Activated CD8-positive, alpha-beta T cell treated with anti-CD3 and anti-CD28 coated beads for 36 hours (primary cell): ENCODE measurements at regions not wholly inside any gene's neighbourhood (a gene's known extent, or its start where the extent isn't known, plus 50 kb on each side); places are given as distances from the start of the nearest gene placed in this dataset.

Experiments
- ATAC-seq: fragments of 200-7000 bp; cut with Tn5 transposase; one replicate; pipeline ENCODE4 v1.10.0; 2021; ENCODE audit warnings: mild to moderate bottlenecking, moderate library complexity
- CTCF ChIA-PET: fragments of 350-600 bp; sonication (Branson Sonifier 250); formaldehyde crosslinking; loops from one replicate; lab custom pipeline; 2021; ENCODE audit warnings: antibody characterized with exemption; lab: Charles Lee
- POLR2A ChIA-PET: fragments of 350-600 bp; sonication (Branson Sonifier 250); formaldehyde crosslinking; loops from one replicate; lab custom pipeline; 2021; ENCODE audit warnings: antibody characterized with exemption; lab: Charles Lee
- DNase-seq: peaks from one replicate; pipeline ENCODE4 v3.0.0-alpha.2; 2020
- H3K27ac Mint-ChIP-seq: one replicate; pipeline ENCODE4 v1.8.0; 2021; ENCODE audit warnings: mild to moderate bottlenecking, mixed read lengths
- H3K27me3 Mint-ChIP-seq: one replicate; pipeline ENCODE4 v1.8.0; 2021; ENCODE audit warnings: mixed read lengths
- H3K36me3 Mint-ChIP-seq: one replicate; pipeline ENCODE4 v1.8.0; 2021; ENCODE audit warnings: low read depth, mixed read lengths
- H3K4me1 Mint-ChIP-seq: one replicate; pipeline ENCODE4 v1.8.0; 2021; ENCODE audit warnings: low read depth, mixed read lengths
- H3K4me3 Mint-ChIP-seq: one replicate; pipeline ENCODE4 v1.8.0; 2021; ENCODE audit warnings: mild to moderate bottlenecking, moderate library complexity, mixed read lengths
- H3K9me3 Mint-ChIP-seq: one replicate; pipeline ENCODE4 v1.8.0; 2021; ENCODE audit warnings: mixed read lengths
- CTCF ChIP-seq: fragments of 200-600 bp; IDR thresholded peaks from one replicate; pipeline ENCODE4 v1.8.0; 2022; ENCODE audit warnings: antibody characterized with exemption, mild to moderate bottlenecking
- intact Hi-C: fragments of 100-400 bp; cut with micrococcal nuclease; formaldehyde crosslinking; loops from one replicate; pipeline ENCODE4 v1.10.0; 2022

- DNase-seq (no peak), ATAC-seq (no peak)
- TF ChIP-seq CTCF, result no peak
- H3K27me3 Mint-ChIP-seq, result no peaks in the 10 kb centered on the region
- intact Hi-C loops, result no loop called here
- H3K9me3 Mint-ChIP-seq, result peaks cover 39% of the 10 kb centered on the region
- H3K4me3 Mint-ChIP-seq, result no peak overlapping the region
- ChIA-PET CTCF (no interaction called here), POLR2A (no interaction called here)
- H3K4me1 Mint-ChIP-seq, result peaks cover 8% of the 10 kb centered on the region
- H3K36me3 Mint-ChIP-seq, result peaks cover 23% of the 10 kb centered on the region
- H3K27ac Mint-ChIP-seq, result no peak overlapping the region
Measured at GRCh38 chrX:1767026-1767425, 152.2 kb downstream of the ASMT start.

- Mint-ChIP-seq H3K27ac (no peak overlapping the region), H3K27me3 (no peaks in the 10 kb centered on the region), H3K9me3 (peaks cover 12% of the 10 kb centered on the region), H3K36me3 (no peaks in the 10 kb centered on the region), H3K4me1 (no peaks in the 10 kb centered on the region), H3K4me3 (no peak overlapping the region)
- ATAC-seq (peak; percentile 55), DNase-seq (no peak)
- ChIA-PET POLR2A (no interaction called here), CTCF (no interaction called here)
- no peak for TF ChIP-seq CTCF
- intact Hi-C loops, result no loop called here
Measured at GRCh38 chrX:1778817-1779216, 164.0 kb downstream of the ASMT start.

GRCh38 chrX:1779626-1780025, 164.8 kb downstream of the ASMT start:
- Mint-ChIP-seq H3K27me3 (no peaks in the 10 kb centered on the region), H3K36me3 (no peaks in the 10 kb centered on the region), H3K4me1 (no peaks in the 10 kb centered on the region), H3K27ac (no peak overlapping the region), H3K4me3 (no peak overlapping the region), H3K9me3 (peaks cover 13% of the 10 kb centered on the region)
- DNase-seq, result no peak
- ChIA-PET CTCF (no interaction called here), POLR2A (no interaction called here)
- intact Hi-C loops, result no loop called here
- ATAC-seq, result no peak
- no peak for TF ChIP-seq CTCF

GRCh38 chrX:1781766-1782165, 166.9 kb downstream of the ASMT start:
- ChIA-PET POLR2A (no interaction called here), CTCF (no interaction called here)
- Mint-ChIP-seq H3K27me3 (no peaks in the 10 kb centered on the region), H3K4me3 (no peak overlapping the region), H3K36me3 (no peaks in the 10 kb centered on the region), H3K27ac (no peak overlapping the region), H3K4me1 (no peaks in the 10 kb centered on the region), H3K9me3 (peaks cover 24% of the 10 kb centered on the region)
- DNase-seq, result no peak
- intact Hi-C loops, result no loop called here
- ATAC-seq, result no peak
- TF ChIP-seq CTCF, result no peak

GRCh38 chrX:1784773-1785172, 169.9 kb downstream of the ASMT start:
- no peak overlapping the region for H3K4me3 Mint-ChIP-seq
- ChIA-PET POLR2A (no interaction called here), CTCF (no interaction called here)
- peaks cover 24% of the 10 kb centered on the region for H3K9me3 Mint-ChIP-seq
- no peaks in the 10 kb centered on the region for H3K4me1 Mint-ChIP-seq
- H3K36me3 Mint-ChIP-seq, result no peaks in the 10 kb centered on the region
- no peak for TF ChIP-seq CTCF
- no peaks in the 10 kb centered on the region for H3K27me3 Mint-ChIP-seq
- DNase-seq (no peak), ATAC-seq (no peak)
- H3K27ac Mint-ChIP-seq, result no peak overlapping the region
- intact Hi-C loops, result no loop called here
